ENCODE measurements at regions not wholly inside any gene's neighbourhood (a gene's known extent, or its start where the extent isn't known, plus 50 kb on each side); places are given as distances from the start of the nearest gene placed in this dataset.

DNA sequence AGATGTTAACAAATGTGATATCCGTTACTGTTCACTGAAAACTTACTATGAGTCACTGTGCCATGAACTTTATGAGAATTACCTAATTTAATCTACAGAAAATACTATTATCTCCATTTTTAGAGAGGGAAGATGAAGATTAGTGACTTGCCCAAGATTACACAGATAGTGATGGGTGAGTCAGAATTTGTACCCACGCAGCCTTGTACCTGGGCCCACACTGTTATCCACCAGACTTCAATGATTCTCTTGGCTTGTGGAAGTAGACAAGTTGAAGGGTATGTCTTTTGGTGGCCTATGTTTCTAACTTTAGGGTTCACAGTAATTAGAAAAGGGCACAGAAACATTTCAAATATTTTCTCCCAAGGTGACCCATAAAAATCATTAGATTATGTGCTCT is 472.5 kb upstream of the NR3C2 start:
- in situ Hi-C loops (cut with HindIII; ENCODE audit: extremely low pct_ligation_motif_present, low pct_unique_long_range_greater_than_20kb) (no loop called here), intact Hi-C loops (cut with micrococcal nuclease; ENCODE audit: unreplicated experiment) (no loop called here)
- ATAC-seq = no peak
- DNase-seq (ENCODE audit: low spot score) = no peak
- TF ChIP-seq, protein P1, sequence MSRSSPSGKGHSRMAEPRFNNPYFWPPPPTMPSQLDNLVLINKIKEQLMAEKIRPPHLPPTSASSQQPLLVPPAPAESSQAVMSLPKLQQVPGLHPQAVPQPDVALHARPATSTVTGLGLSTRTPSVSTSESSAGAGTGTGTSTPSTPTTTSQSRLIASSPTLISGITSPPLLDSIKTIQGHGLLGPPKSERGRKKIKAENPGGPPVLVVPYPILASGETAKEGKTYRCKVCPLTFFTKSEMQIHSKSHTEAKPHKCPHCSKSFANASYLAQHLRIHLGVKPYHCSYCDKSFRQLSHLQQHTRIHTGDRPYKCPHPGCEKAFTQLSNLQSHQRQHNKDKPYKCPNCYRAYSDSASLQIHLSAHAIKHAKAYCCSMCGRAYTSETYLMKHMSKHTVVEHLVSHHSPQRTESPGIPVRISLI (CRISPR knock-in tag; IDR thresholded peaks at IDR 0.05; ENCODE audit: borderline replicate concordance) = no peak
- no peak for TF ChIP-seq TRIM24 (CRISPR knock-in tag; IDR thresholded peaks at IDR 0.05)
- TF ChIP-seq SAFB2 (CRISPR knock-in tag; IDR thresholded peaks at IDR 0.05; ENCODE audit: borderline replicate concordance, low read depth) = no peak
- no peak for TF ChIP-seq ZNF790 (CRISPR knock-in tag; IDR thresholded peaks at IDR 0.05; ENCODE audit: borderline replicate concordance)
- no peak for TF ChIP-seq SMARCE1 (IDR thresholded peaks at IDR 0.05; ENCODE audit: borderline replicate concordance)
- TF ChIP-seq SATB2 (CRISPR knock-in tag; IDR thresholded peaks at IDR 0.05) = no peak
- TF ChIP-seq, protein P2, sequence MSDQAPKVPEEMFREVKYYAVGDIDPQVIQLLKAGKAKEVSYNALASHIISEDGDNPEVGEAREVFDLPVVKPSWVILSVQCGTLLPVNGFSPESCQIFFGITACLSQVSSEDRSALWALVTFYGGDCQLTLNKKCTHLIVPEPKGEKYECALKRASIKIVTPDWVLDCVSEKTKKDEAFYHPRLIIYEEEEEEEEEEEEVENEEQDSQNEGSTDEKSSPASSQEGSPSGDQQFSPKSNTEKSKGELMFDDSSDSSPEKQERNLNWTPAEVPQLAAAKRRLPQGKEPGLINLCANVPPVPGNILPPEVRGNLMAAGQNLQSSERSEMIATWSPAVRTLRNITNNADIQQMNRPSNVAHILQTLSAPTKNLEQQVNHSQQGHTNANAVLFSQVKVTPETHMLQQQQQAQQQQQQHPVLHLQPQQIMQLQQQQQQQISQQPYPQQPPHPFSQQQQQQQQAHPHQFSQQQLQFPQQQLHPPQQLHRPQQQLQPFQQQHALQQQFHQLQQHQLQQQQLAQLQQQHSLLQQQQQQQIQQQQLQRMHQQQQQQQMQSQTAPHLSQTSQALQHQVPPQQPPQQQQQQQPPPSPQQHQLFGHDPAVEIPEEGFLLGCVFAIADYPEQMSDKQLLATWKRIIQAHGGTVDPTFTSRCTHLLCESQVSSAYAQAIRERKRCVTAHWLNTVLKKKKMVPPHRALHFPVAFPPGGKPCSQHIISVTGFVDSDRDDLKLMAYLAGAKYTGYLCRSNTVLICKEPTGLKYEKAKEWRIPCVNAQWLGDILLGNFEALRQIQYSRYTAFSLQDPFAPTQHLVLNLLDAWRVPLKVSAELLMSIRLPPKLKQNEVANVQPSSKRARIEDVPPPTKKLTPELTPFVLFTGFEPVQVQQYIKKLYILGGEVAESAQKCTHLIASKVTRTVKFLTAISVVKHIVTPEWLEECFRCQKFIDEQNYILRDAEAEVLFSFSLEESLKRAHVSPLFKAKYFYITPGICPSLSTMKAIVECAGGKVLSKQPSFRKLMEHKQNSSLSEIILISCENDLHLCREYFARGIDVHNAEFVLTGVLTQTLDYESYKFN (CRISPR knock-in tag; conservative IDR thresholded peaks at IDR 0.05) = no peak
- TF ChIP-seq SRSF1 (optimal IDR thresholded peaks at IDR 0.05; ENCODE audit: low read depth, low read length) = no peak
- no peak for TF ChIP-seq ZNF589 (CRISPR knock-in tag; conservative IDR thresholded peaks at IDR 0.05)
- no peak for TF ChIP-seq ZBTB20 (CRISPR knock-in tag; IDR thresholded peaks at IDR 0.05; ENCODE audit: borderline replicate concordance, low read depth)
- no peak for TF ChIP-seq HNRNPL (IDR thresholded peaks at IDR 0.05; ENCODE audit: low read depth, low read length)
- no peak for TF ChIP-seq PHF20 (CRISPR knock-in tag; IDR thresholded peaks at IDR 0.05)
- TF ChIP-seq JUND (CRISPR knock-in tag; IDR thresholded peaks at IDR 0.05) = no peak
- TF ChIP-seq NBN (conservative IDR thresholded peaks at IDR 0.05) = no peak
- TF ChIP-seq, protein P3, sequence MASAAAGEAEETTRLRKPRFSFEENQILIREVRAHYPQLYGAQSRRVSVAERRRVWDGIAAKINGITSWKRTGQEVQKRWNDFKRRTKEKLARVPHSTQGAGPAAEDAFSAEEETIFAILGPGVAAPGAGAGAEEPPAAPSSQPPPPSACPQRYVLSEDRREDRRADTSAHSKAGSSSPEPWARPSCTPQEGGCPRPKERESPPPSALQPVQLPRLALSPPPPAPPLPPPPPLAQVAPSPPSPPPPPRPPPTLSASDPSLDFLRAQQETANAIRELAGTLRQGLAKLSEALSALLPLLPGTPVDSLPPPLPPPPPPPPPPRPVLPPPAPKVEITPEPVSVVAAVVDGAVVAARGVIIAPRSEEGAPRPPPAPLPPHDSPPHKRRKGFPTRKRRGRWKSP (CRISPR knock-in tag; IDR thresholded peaks at IDR 0.05) = no peak
- no peak for TF ChIP-seq ZNF607 (CRISPR knock-in tag; IDR thresholded peaks at IDR 0.05; ENCODE audit: borderline replicate concordance)
- ChIA-PET CTCF (ENCODE audit: low intra/inter-chr PET ratio, low total read pairs) (no interaction called here), POLR2A (no interaction called here)
- Histone ChIP-seq H2AFZ (ENCODE audit: low read length) (no peak overlapping the region), H4K20me1 (ENCODE audit: insufficient read depth, low read length) (no peaks in the 10 kb centered on the region), H3K27ac (ENCODE audit: extremely low read length, insufficient read depth, low read length) (no peak overlapping the region), H3K79me2 (ENCODE audit: insufficient read depth, low read length) (no peaks in the 10 kb centered on the region), H3K4me3 (replicated peaks in 1 of 3; ENCODE audit: insufficient read depth in 1 of 3, low read depth in 2 of 3, low read length in 3 of 3) (no peak overlapping the region), H3K4me1 (ENCODE audit: insufficient read depth, low read length) (no peaks in the 10 kb centered on the region), H3K9ac (ENCODE audit: insufficient read depth, low read depth, low read length) (no peak overlapping the region), H3K27me3 (ENCODE audit: control insufficient read depth in 1 of 2, insufficient read depth in 2 of 2, low read length in 2 of 2) (no peaks in the 10 kb centered on the region), H3K9me3 (ENCODE audit: low read length) (peaks cover 62% of the 10 kb centered on the region), H3K36me3 (replicated peaks in 1 of 2; ENCODE audit: control insufficient read depth in 1 of 2, insufficient read depth in 2 of 2, low read length in 2 of 2) (no peaks in the 10 kb centered on the region), H3K4me2 (ENCODE audit: low read depth, low read length) (no peak overlapping the region)
- WGBS (ENCODE audit: low lambda C conversion rate) = 6% methylated on average over 2 of the region's 2 CpGs
- BruUV-seq (replicated peaks) = no TSS peak
- no peak for FAIRE-seq

Measured in HepG2 (cell line).